ENCODE measurements at regions not wholly inside any gene's neighbourhood (a gene's known extent, or its start where the extent isn't known, plus 50 kb on each side); places are given as distances from the start of the nearest gene placed in this dataset.

- TF ChIP-seq CTCF (conservative IDR thresholded peaks at IDR 0.05 in 1 of 2, IDR thresholded peaks at IDR 0.05 in 1 of 2; ENCODE audit: low read depth in 1 of 2, low read length in 2 of 2) = no peak
- no peak for TF ChIP-seq EZH2 (IDR thresholded peaks at IDR 0.05; ENCODE audit: low read length, missing control alignments)
Measured at GRCh38 chr6:767755-768512, 75.0 kb upstream of the EXOC2 start.
